ENCODE measurements at regions not wholly inside any gene's neighbourhood (a gene's known extent, or its start where the extent isn't known, plus 50 kb on each side); places are given as distances from the start of the nearest gene placed in this dataset.

GRCh38 chr5:38680094-38680825 is 123.8 kb upstream of the LIFR start:
- H2BK12ac ChIP-seq (ENCODE audit: insufficient read length, low read depth, low read length) = no peak overlapping the region
- H3K79me2 ChIP-seq (ENCODE audit: insufficient read depth, low read length) = no peaks in the 10 kb centered on the region
- no peak overlapping the region for H4K8ac ChIP-seq (replicated peaks; ENCODE audit: insufficient read length, low read depth, low read length)
- TF ChIP-seq CTCF (conservative IDR thresholded peaks at IDR 0.05) = no peak
- H3K9me3 ChIP-seq (ENCODE audit: control insufficient read depth, low read depth, low read length) = no peaks in the 10 kb centered on the region
- no peak overlapping the region for H2BK120ac ChIP-seq (ENCODE audit: low read depth, low read length, poor library complexity, severe bottlenecking)
- H3K4me3 Mint-ChIP-seq = no peak overlapping the region
- no peak overlapping the region for H2BK20ac ChIP-seq (ENCODE audit: low read depth, low read length, poor library complexity, severe bottlenecking)
- no peak overlapping the region for H3K14ac ChIP-seq (ENCODE audit: insufficient read depth, low read length)
- no peaks in the 10 kb centered on the region for H3K79me1 ChIP-seq (ENCODE audit: insufficient read depth, low read depth, low read length, poor library complexity, severe bottlenecking)
- no peak overlapping the region for H3K4me2 ChIP-seq (ENCODE audit: insufficient read depth, insufficient read length, low read length)
- no peak overlapping the region for H3K27ac ChIP-seq (ENCODE audit: insufficient read length, low read depth, low read length)
- H3K27me3 Mint-ChIP-seq (ENCODE audit: low read depth) = no peaks in the 10 kb centered on the region
- no peaks in the 10 kb centered on the region for H3K27me3 ChIP-seq (ENCODE audit: insufficient read depth, low read length)
- no peak overlapping the region for H3K4ac ChIP-seq (ENCODE audit: low read depth, low read length)
- H3K9ac ChIP-seq (ENCODE audit: extremely low read depth, insufficient read length, low read length) = no peak overlapping the region
- no peak overlapping the region for H4K91ac ChIP-seq (ENCODE audit: insufficient read length, low read depth, low read length)
- H3K9me3 Mint-ChIP-seq = no peaks in the 10 kb centered on the region
- no peak overlapping the region for H2AK5ac ChIP-seq (ENCODE audit: insufficient read length, low read length)
- H3K36me3 Mint-ChIP-seq (ENCODE audit: insufficient read depth in 1 of 3, low read depth in 3 of 3) = no peaks in the 10 kb centered on the region
- no CpG with 5 or more reads among the region's 5 CpGs for WGBS (ENCODE audit: extremely low coverage, insufficient read length, low lambda C conversion rate)
- H4K5ac ChIP-seq (ENCODE audit: insufficient read length, low read depth, low read length) = no peak overlapping the region
- H2AFZ ChIP-seq (ENCODE audit: low read length) = no peak overlapping the region
- no peaks in the 10 kb centered on the region for H4K20me1 ChIP-seq (ENCODE audit: control insufficient read depth, insufficient read depth, insufficient read length)
- DNase-seq = no peak
- H3K23ac ChIP-seq (ENCODE audit: insufficient read length, low read depth, low read length) = no peak overlapping the region
- no peak overlapping the region for H3K56ac ChIP-seq (ENCODE audit: insufficient read length, low read depth, low read length)
- H2BK5ac ChIP-seq (ENCODE audit: insufficient read length, low read length) = no peak overlapping the region
- no peak overlapping the region for H3T11ph ChIP-seq (ENCODE audit: low read length)
- H3K4me1 Mint-ChIP-seq = no peaks in the 10 kb centered on the region
- no peak overlapping the region for H2BK15ac ChIP-seq (ENCODE audit: low read depth, low read length)
- no peaks in the 10 kb centered on the region for H3K23me2 ChIP-seq (ENCODE audit: insufficient read length, low read depth, low read length, poor library complexity, severe bottlenecking)
- no peak overlapping the region for H3K18ac ChIP-seq (ENCODE audit: insufficient read length, low read depth, low read length)
- no peak overlapping the region for H3K27ac Mint-ChIP-seq
- H3K4me1 ChIP-seq (ENCODE audit: insufficient read depth, low read length) = no peaks in the 10 kb centered on the region

Data from H9 (cell line).